ENCODE measurements at regions not wholly inside any gene's neighbourhood (a gene's known extent, or its start where the extent isn't known, plus 50 kb on each side); places are given as distances from the start of the nearest gene placed in this dataset.

GRCh38 chr11:30106222-30107181 lies 89.7 kb upstream of the KCNA4 start:
- Histone ChIP-seq H3K27ac (no peak overlapping the region), H3K4me3 (no peak overlapping the region), H3K4me1 (no peaks in the 10 kb centered on the region), H3K27me3 (no peaks in the 10 kb centered on the region), H3K36me3 (no peaks in the 10 kb centered on the region), H3K9me3 (no peaks in the 10 kb centered on the region)
- DNase-seq (ENCODE audit: low spot score), result no peak
- TF ChIP-seq CTCF (IDR thresholded peaks at IDR 0.05), result no peak

GRCh38 chr11:30107899-30108298 lies 91.1 kb upstream of the KCNA4 start:
- H3K27me3 ChIP-seq, result no peaks in the 10 kb centered on the region
- no peaks in the 10 kb centered on the region for H3K4me1 ChIP-seq
- DNase-seq (ENCODE audit: low spot score), result no peak
- no peaks in the 10 kb centered on the region for H3K36me3 ChIP-seq
- no peaks in the 10 kb centered on the region for H3K9me3 ChIP-seq
- H3K4me3 ChIP-seq, result no peak overlapping the region
- no peak for TF ChIP-seq CTCF (IDR thresholded peaks at IDR 0.05)
- no peak overlapping the region for H3K27ac ChIP-seq

- Histone ChIP-seq H3K9me3 (no peaks in the 10 kb centered on the region), H3K4me1 (no peaks in the 10 kb centered on the region), H3K27me3 (no peaks in the 10 kb centered on the region), H3K27ac (no peak overlapping the region), H3K4me3 (no peak overlapping the region), H3K36me3 (no peaks in the 10 kb centered on the region)
- no peak for TF ChIP-seq CTCF (IDR thresholded peaks at IDR 0.05)
- DNase-seq (ENCODE audit: low spot score), result no peak
These were observed 92.9 kb upstream of the KCNA4 start for GRCh38 chr11:30109774-30110173.

GRCh38 chr11:30110691-30111090 lies 93.9 kb upstream of the KCNA4 start:
- Histone ChIP-seq H3K36me3 (no peaks in the 10 kb centered on the region), H3K4me3 (no peak overlapping the region), H3K27ac (no peak overlapping the region), H3K27me3 (no peaks in the 10 kb centered on the region), H3K9me3 (no peaks in the 10 kb centered on the region), H3K4me1 (no peaks in the 10 kb centered on the region)
- no peak for DNase-seq (ENCODE audit: low spot score)
- no peak for TF ChIP-seq CTCF (IDR thresholded peaks at IDR 0.05)

- Histone ChIP-seq H3K9me3 (no peaks in the 10 kb centered on the region), H3K36me3 (no peaks in the 10 kb centered on the region), H3K27ac (no peak overlapping the region), H3K27me3 (no peaks in the 10 kb centered on the region), H3K4me3 (no peak overlapping the region), H3K4me1 (no peaks in the 10 kb centered on the region)
- no peak for DNase-seq (ENCODE audit: low spot score)
- TF ChIP-seq CTCF (IDR thresholded peaks at IDR 0.05), result no peak
These were observed 95.0 kb upstream of the KCNA4 start for GRCh38 chr11:30111786-30112185.

All from right atrium auricular region (tissue), 2 donors.